HepG2 (cell line): ENCODE measurements at regions not wholly inside any gene's neighbourhood (a gene's known extent, or its start where the extent isn't known, plus 50 kb on each side); places are given as distances from the start of the nearest gene placed in this dataset.

Experiments
- ATAC-seq: fragments of 200-7000 bp; cut with Tn5 transposase; 3 replicates; pipeline ENCODE4 v1.9.1; 2020; ENCODE audit warnings: mild to moderate bottlenecking, moderate library complexity
- BruUV-seq: library from RNA; stranded (reverse); fragments of 400-500 nt; replicated peaks from 2 replicates; lab custom pipeline; 2021; lab: Mats Ljungman, UMichigan
- CTCF ChIA-PET: fragments of 300-600 bp; formaldehyde crosslinking; extraction: SDS; loops from one replicate; lab custom pipeline; 2021; ENCODE audit warnings: low total read pairs, inconsistent platforms, low intra/inter-chr PET ratio; lab: Yijun Ruan, JAX
- POLR2A ChIA-PET: fragments of 350-600 bp; sonication (Branson Sonifier 250); formaldehyde crosslinking; loops from one replicate; lab custom pipeline; 2020; ENCODE audit warnings: antibody characterized with exemption, inconsistent platforms; lab: Yijun Ruan, JAX
- DNase-seq: peaks from one replicate; pipeline ENCODE4 v3.0.0-alpha.2; 2015; ENCODE audit warnings: low spot score
- FAIRE-seq: peaks from 3 replicates; lab custom pipeline; 2011; peaks lifted over from hg19 to GRCh38; lab: Jason Lieb, UNC
- H2AFZ ChIP-seq: one replicate; pipeline ENCODE4 v1.6.1; 2011; ENCODE audit warnings: low read length, inconsistent platforms
- H3K27ac ChIP-seq: fragments of 300-600 bp; 3 replicates; pipeline ENCODE4 v1.8.0; 2011; ENCODE audit warnings: mixed run types, mild to moderate bottlenecking, mixed read lengths, low read length, inconsistent platforms; ENCODE audit not compliant: insufficient read depth; ENCODE audit errors: extremely low read length
- H3K27me3 ChIP-seq, 2 experiments: fragments of 200-600 bp in 1 of 2; 2 replicates in 1 of 2; 3 replicates in 1 of 2; pipeline versions ENCODE4 v1.6.0 to v1.8.0; 2011; ENCODE audit warnings: low read length in 2 of 2, mild to moderate bottlenecking in 2 of 2, moderate library complexity in 2 of 2, inconsistent platforms in 1 of 2; ENCODE audit not compliant: insufficient read depth in 2 of 2, control insufficient read depth in 1 of 2
- H3K36me3 ChIP-seq, 2 experiments: fragments of 200-600 bp in 1 of 2; replicated peaks in 1 of 2; 2 replicates in 1 of 2; 3 replicates in 1 of 2; pipeline versions ENCODE4 v1.5.1 to v1.8.0; 2011; ENCODE audit warnings: low read length in 2 of 2, inconsistent platforms in 1 of 2; ENCODE audit not compliant: insufficient read depth in 2 of 2, control insufficient read depth in 1 of 2
- H3K4me1 ChIP-seq: 2 replicates; pipeline ENCODE4 v1.5.1; 2012; ENCODE audit warnings: low read length, inconsistent platforms; ENCODE audit not compliant: insufficient read depth
- H3K4me2 ChIP-seq: 2 replicates; pipeline ENCODE4 v1.6.0; 2011; ENCODE audit warnings: low read depth, low read length, inconsistent platforms
- H3K4me3 ChIP-seq, 3 experiments: fragments of 200-600 bp in 1 of 3; sonication (generic), shearing (Covaris generic) in 1 of 3; replicated peaks in 1 of 3; 2 replicates each; pipeline ENCODE4 v1.5.1; 2011 to 2016; ENCODE audit warnings: low read length in 3 of 3, inconsistent platforms in 2 of 3, low read depth in 2 of 3, mild to moderate bottlenecking in 2 of 3, control low read depth in 1 of 3, mixed read lengths in 1 of 3; ENCODE audit not compliant: insufficient read depth in 1 of 3
- H3K79me2 ChIP-seq: one replicate; pipeline ENCODE4 v1.6.1; 2011; ENCODE audit warnings: low read length, inconsistent platforms; ENCODE audit not compliant: insufficient read depth
- H3K9ac ChIP-seq: 2 replicates; pipeline ENCODE4 v1.6.0; 2011; ENCODE audit warnings: mild to moderate bottlenecking, low read depth, low read length, inconsistent platforms; ENCODE audit not compliant: insufficient read depth
- H3K9me3 ChIP-seq: 2 replicates; pipeline ENCODE4 v1.5.1; 2012; ENCODE audit warnings: mild to moderate bottlenecking, low read length
- H4K20me1 ChIP-seq: 2 replicates; pipeline ENCODE4 v1.6.0; 2011; ENCODE audit warnings: inconsistent platforms, mild to moderate bottlenecking, low read length, moderate library complexity; ENCODE audit not compliant: insufficient read depth
- ATAD3A ChIP-seq: sonication (generic); formaldehyde crosslinking; IDR thresholded peaks from 2 replicates; pipeline ENCODE4 v1.4.0; 2020; ENCODE audit warnings: missing genetic modification reagents
- CEBPB ChIP-seq: IDR thresholded peaks from 2 replicates; pipeline ENCODE4 v1.6.1; 2011; ENCODE audit warnings: low read depth, low read length, improper control_type of control experiment, borderline replicate concordance
- HMG20A ChIP-seq: IDR thresholded peaks from 2 replicates; pipeline ENCODE4 v1.6.1; 2016; ENCODE audit warnings: borderline replicate concordance
- HNRNPH1 ChIP-seq: fragments of 200-400 bp; formaldehyde crosslinking; optimal IDR thresholded peaks from 2 replicates; pipeline ENCODE3; 2017; ENCODE audit warnings: mild to moderate bottlenecking, low read depth, low read length
- MATR3 ChIP-seq: sonication (generic); formaldehyde crosslinking; IDR thresholded peaks from 2 replicates; pipeline ENCODE4 v1.4.0; 2020; ENCODE audit warnings: missing genetic modification reagents
- MAX ChIP-seq: IDR thresholded peaks from 2 replicates; pipeline ENCODE4 v1.6.1; 2012; ENCODE audit warnings: inconsistent platforms
- MEIS2 ChIP-seq: sonication (generic); formaldehyde crosslinking; IDR thresholded peaks from 2 replicates; pipeline ENCODE4 v1.9.0; 2021; ENCODE audit warnings: mild to moderate bottlenecking, missing genetic modification reagents
- MXD1 ChIP-seq: sonication (generic); formaldehyde crosslinking; IDR thresholded peaks from 2 replicates; pipeline ENCODE4 v1.4.0; 2020; ENCODE audit warnings: mild to moderate bottlenecking, missing genetic modification reagents
- MXD3 ChIP-seq: IDR thresholded peaks from 2 replicates; pipeline ENCODE4 v1.6.1; 2016; ENCODE audit warnings: mild to moderate bottlenecking, missing biosample characterization, missing genetic modification reagents
- MXI1 ChIP-seq: IDR thresholded peaks from 3 replicates; pipeline ENCODE4 v1.6.1; 2012; ENCODE audit warnings: low read depth, low read length, inconsistent platforms, borderline replicate concordance
- POGK ChIP-seq: sonication (generic); formaldehyde crosslinking; conservative IDR thresholded peaks from 2 replicates; pipeline ENCODE4 v1.8.0; 2022; ENCODE audit warnings: mild to moderate bottlenecking, moderate library complexity, missing genetic modification reagents
- ZIK1 ChIP-seq: sonication (generic); formaldehyde crosslinking; IDR thresholded peaks from 2 replicates; pipeline ENCODE4 v1.5.0; 2020; ENCODE audit warnings: mild to moderate bottlenecking, low read depth, missing genetic modification reagents, borderline replicate concordance
- ZNF33A ChIP-seq: sonication (generic); formaldehyde crosslinking; IDR thresholded peaks from 2 replicates; pipeline ENCODE4 v1.5.1; 2020; ENCODE audit warnings: missing genetic modification reagents, mild to moderate bottlenecking, moderate library complexity, borderline replicate concordance
- ZNF713 ChIP-seq: sonication (generic); formaldehyde crosslinking; IDR thresholded peaks from 2 replicates; pipeline ENCODE4 v1.4.0; 2020; ENCODE audit warnings: mild to moderate bottlenecking, missing genetic modification reagents
- ZNF839 ChIP-seq: sonication (generic); formaldehyde crosslinking; IDR thresholded peaks from 2 replicates; pipeline ENCODE4 v1.4.0; 2020; ENCODE audit warnings: missing genetic modification reagents, mild to moderate bottlenecking, borderline replicate concordance
- WGBS: methylation state at CpG from one replicate; pipeline ENCODE4 v1.1.6; 2017; ENCODE audit warnings: low lambda C conversion rate; 5-methylcytosine and 5-hydroxymethylcytosine counted together
- in situ Hi-C: cut with HindIII; loops from 2 replicates; pipeline ENCODE4 v1.10.0; 2017; ENCODE audit warnings: low pct_unique_long_range_greater_than_20kb; ENCODE audit not compliant: extremely low pct_ligation_motif_present
- intact Hi-C: fragments of 100-400 bp; cut with micrococcal nuclease; formaldehyde crosslinking; loops from one replicate; pipeline ENCODE4 v1.10.0; 2022; ENCODE audit not compliant: unreplicated experiment

GRCh38 chr18:37861981-37862380, 296.4 kb upstream of the CELF4 start:
- POLR2A ChIA-PET, result no interaction called here
- Histone ChIP-seq H2AFZ (no peak overlapping the region), H3K27me3 (no peaks in the 10 kb centered on the region), H3K36me3 (no peaks in the 10 kb centered on the region), H3K4me1 (no peaks in the 10 kb centered on the region), H3K79me2 (no peaks in the 10 kb centered on the region), H3K4me3 (no peak overlapping the region), H3K9me3 (no peaks in the 10 kb centered on the region), H3K4me2 (no peak overlapping the region), H3K9ac (no peak overlapping the region), H4K20me1 (no peaks in the 10 kb centered on the region), H3K27ac (no peak overlapping the region)
- no peak for ATAC-seq
- TF ChIP-seq MXD1 (CRISPR knock-in tag) (no peak), MEIS2 (no peak), ATAD3A (CRISPR knock-in tag) (no peak), ZIK1 (no peak), MXI1 (no peak), POGK (no peak), HNRNPH1 (no peak), CEBPB (no peak), HMG20A (CRISPR knock-in tag) (no peak), ZNF33A (CRISPR knock-in tag) (no peak), MXD3 (CRISPR knock-in tag) (no peak), MAX (no peak), ZNF713 (no peak), ZNF839 (CRISPR knock-in tag) (no peak), MATR3 (CRISPR knock-in tag) (no peak)
- no peak for DNase-seq
- WGBS, result 0% methylated on average over 2 of the region's 2 CpGs
- FAIRE-seq, result no peak
- CTCF ChIA-PET, result no interaction called here
- in situ Hi-C loops (no loop called here), intact Hi-C loops (no loop called here)
- no TSS peak for BruUV-seq
